Lower leg skin (tissue), 3 donors: ENCODE measurements at regions not wholly inside any gene's neighbourhood (a gene's known extent, or its start where the extent isn't known, plus 50 kb on each side); places are given as distances from the start of the nearest gene placed in this dataset.

Source experiments
- CTCF ChIP-seq, 3 donors: fragments of 450-650 bp; IDR thresholded peaks; one replicate each; pipeline ENCODE4 v1.5.1; 2016; ENCODE audit warnings: antibody characterized with exemption in 3 of 3, mild to moderate bottlenecking in 3 of 3, moderate library complexity in 2 of 3
- POLR2A ChIP-seq, 2 donors: fragments of 450-650 bp; IDR thresholded peaks; one replicate each; pipeline ENCODE4 v1.6.1; 2016 to 2017; ENCODE audit warnings: antibody characterized with exemption in 2 of 2, mild to moderate bottlenecking in 1 of 2, moderate library complexity in 1 of 2

- TF ChIP-seq CTCF (IDR thresholded peaks at IDR 0.05) (no peak), POLR2A (IDR thresholded peaks at IDR 0.05) (no peak)
Measured at GRCh38 chr17:77269696-77270681, 129.2 kb downstream of the SEC14L1 start.
